Gastroesophageal sphincter (tissue), 4 donors: ENCODE measurements at regions not wholly inside any gene's neighbourhood (a gene's known extent, or its start where the extent isn't known, plus 50 kb on each side); places are given as distances from the start of the nearest gene placed in this dataset.

ENCODE experiments used
- ATAC-seq: fragments of 150-250 bp; one replicate; pipeline ENCODE4 v1.9.1; 2016; ENCODE audit warnings: mild to moderate bottlenecking, moderate library complexity
- H3K27ac ChIP-seq, 4 donors: fragments of 200-600 bp; sonication (generic) in 3 of 4; 1 replicate in 3 of 4; 2 replicates in 1 of 4; pipeline ENCODE4 v1.5.1; 2016 to 2019
- H3K27me3 ChIP-seq: fragments of 200-600 bp; sonication (generic); one replicate; pipeline ENCODE4 v1.5.1; 2019
- H3K36me3 ChIP-seq, 2 donors: fragments of 200-600 bp; sonication (generic); one replicate each; pipeline ENCODE4 v1.5.1; 2019; ENCODE audit warnings: control low read depth in 1 of 2
- H3K4me1 ChIP-seq, 3 donors: fragments of 200-600 bp; sonication (generic); 1 replicate in 2 of 3; 2 replicates in 1 of 3; pipeline ENCODE4 v1.5.1; 2016 to 2019; ENCODE audit warnings: control low read depth in 2 of 3
- H3K4me3 ChIP-seq, 2 donors: fragments of 200-600 bp; sonication (generic); one replicate each; pipeline ENCODE4 v1.5.1; 2019; ENCODE audit warnings: mild to moderate bottlenecking in 1 of 2, moderate library complexity in 1 of 2
- H3K9me3 ChIP-seq, 3 donors: fragments of 200-600 bp; sonication (generic); one replicate each; pipeline ENCODE4 v1.5.1; 2017 to 2019; ENCODE audit warnings: control low read depth in 2 of 3
- EP300 ChIP-seq: sonication (generic); formaldehyde crosslinking; IDR thresholded peaks from one replicate; pipeline ENCODE4 v1.6.1; 2017; ENCODE audit warnings: antibody characterized with exemption, mild to moderate bottlenecking
- POLR2A ChIP-seq, 2 donors: fragments of 450-650 bp; IDR thresholded peaks; one replicate each; pipeline ENCODE4 v1.6.1; 2017; ENCODE audit warnings: antibody characterized with exemption in 2 of 2, mild to moderate bottlenecking in 2 of 2, moderate library complexity in 1 of 2
- POLR2AphosphoS5 ChIP-seq: sonication (generic); formaldehyde crosslinking; IDR thresholded peaks from one replicate; pipeline ENCODE4 v1.6.1; 2017; ENCODE audit warnings: antibody characterized with exemption
- WGBS, 2 donors: methylation state at CpG; one replicate each; pipeline ENCODE4 v1.1.5; 2018; ENCODE audit warnings: low coverage in 1 of 2; 5-methylcytosine and 5-hydroxymethylcytosine counted together
- TF ChIP-seq, protein P1 (sequence below), 4 experiments: fragments of 200-600 bp in 2 of 4; fragments of 450-650 bp in 2 of 4; sonication (generic) in 1 of 4; IDR thresholded peaks; one replicate each; pipeline ENCODE4 v1.5.1; 2017 to 2019; ENCODE audit warnings: antibody characterized with exemption in 4 of 4, mild to moderate bottlenecking in 2 of 4, moderate library complexity in 2 of 4

DNA sequence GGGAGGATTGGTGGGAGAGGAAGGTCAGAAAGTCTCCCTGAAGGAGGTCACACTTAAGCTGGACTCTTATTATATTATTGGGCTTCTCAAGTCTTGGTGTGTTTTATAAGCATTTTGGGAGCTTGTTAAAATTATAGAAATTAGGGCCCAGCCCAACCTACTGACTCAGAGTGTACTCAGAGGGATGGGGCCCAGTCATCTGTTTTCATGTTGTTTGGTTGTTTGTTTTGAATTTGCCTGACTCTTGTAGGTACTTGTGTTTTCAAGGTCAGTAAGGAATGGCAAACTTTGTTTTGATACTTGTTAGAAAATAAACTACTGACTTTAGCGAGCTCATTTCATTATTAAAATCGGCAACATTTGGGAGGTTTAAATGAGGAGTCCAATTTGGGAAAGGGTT is 152.0 kb downstream of the INSIG2 start:
- TF ChIP-seq EP300: no peak
- no peak for TF ChIP-seq POLR2A (IDR thresholded peaks at IDR 0.05)
- no peak for TF ChIP-seq POLR2AphosphoS5
- TF ChIP-seq, protein P1, sequence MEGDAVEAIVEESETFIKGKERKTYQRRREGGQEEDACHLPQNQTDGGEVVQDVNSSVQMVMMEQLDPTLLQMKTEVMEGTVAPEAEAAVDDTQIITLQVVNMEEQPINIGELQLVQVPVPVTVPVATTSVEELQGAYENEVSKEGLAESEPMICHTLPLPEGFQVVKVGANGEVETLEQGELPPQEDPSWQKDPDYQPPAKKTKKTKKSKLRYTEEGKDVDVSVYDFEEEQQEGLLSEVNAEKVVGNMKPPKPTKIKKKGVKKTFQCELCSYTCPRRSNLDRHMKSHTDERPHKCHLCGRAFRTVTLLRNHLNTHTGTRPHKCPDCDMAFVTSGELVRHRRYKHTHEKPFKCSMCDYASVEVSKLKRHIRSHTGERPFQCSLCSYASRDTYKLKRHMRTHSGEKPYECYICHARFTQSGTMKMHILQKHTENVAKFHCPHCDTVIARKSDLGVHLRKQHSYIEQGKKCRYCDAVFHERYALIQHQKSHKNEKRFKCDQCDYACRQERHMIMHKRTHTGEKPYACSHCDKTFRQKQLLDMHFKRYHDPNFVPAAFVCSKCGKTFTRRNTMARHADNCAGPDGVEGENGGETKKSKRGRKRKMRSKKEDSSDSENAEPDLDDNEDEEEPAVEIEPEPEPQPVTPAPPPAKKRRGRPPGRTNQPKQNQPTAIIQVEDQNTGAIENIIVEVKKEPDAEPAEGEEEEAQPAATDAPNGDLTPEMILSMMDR (IDR thresholded peaks at IDR 0.05): no peak
- Histone ChIP-seq H3K4me3 (no peak overlapping the region), H3K4me1 (no peaks in the 10 kb centered on the region), H3K27me3 (peaks cover 44% of the 10 kb centered on the region), H3K9me3 (peaks cover 0 to 6% (median 0%) of the 10 kb centered on the region in 3 donors), H3K27ac (no peak overlapping the region), H3K36me3 (no peaks in the 10 kb centered on the region)
- no peak for ATAC-seq
- 95 to 100% methylated on average over 2 of the region's 2 CpGs for WGBS, 2 donors

DNA sequence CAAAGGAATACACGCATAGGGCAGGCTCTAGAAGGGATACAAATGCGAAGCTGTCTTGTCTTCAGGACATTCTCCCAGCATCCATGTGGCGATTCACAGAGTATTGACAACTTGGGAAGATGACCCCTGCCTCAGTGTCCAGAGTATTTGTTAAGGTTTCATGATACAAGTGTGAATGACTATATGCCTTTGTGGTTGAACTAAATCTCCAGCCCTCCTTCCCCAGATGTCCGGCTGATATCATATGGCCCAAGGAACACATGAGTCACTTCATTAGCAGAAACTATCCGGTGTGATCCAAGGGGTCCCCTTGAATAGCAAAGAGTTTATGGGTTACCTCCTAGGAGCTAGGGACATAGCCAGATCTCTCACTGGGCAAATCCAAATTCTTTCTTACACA is 151.0 kb downstream of the INSIG2 start:
- no peak for ATAC-seq
- WGBS, 2 donors: 83 to 95% methylated on average over 4 to 5 of the region's 5 CpGs
- peaks cover 0 to 6% (median 0%) of the 10 kb centered on the region in 3 donors for H3K9me3 ChIP-seq
- peaks cover 54% of the 10 kb centered on the region for H3K27me3 ChIP-seq
- H3K4me1 ChIP-seq: no peaks in the 10 kb centered on the region
- no peak overlapping the region for H3K27ac ChIP-seq
- H3K36me3 ChIP-seq: no peaks in the 10 kb centered on the region
- no peak overlapping the region for H3K4me3 ChIP-seq
- no peak for TF ChIP-seq POLR2AphosphoS5
- TF ChIP-seq, protein P1 (IDR thresholded peaks at IDR 0.05): no peak

DNA sequence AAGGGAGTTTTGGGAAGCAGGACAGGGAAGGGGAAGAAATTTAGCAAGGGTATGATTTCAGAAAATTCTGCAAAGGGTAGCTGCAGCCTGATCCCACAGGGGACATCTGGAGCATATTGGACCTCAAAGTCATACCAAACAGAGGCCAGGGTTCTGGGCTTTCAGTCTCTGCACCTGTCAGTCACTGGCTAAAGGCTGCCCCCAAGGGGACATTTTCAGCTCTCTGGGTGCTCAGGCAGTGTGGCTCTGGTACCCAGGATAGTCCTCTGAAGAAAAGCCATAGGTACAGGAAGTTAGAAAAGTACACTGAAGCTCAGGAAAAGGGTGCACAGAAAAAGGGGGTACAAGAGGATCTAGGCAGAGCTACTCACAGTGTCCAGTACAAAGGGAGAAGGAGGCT is 149.2 kb downstream of the INSIG2 start:
- no peak for TF ChIP-seq EP300
- no peak for TF ChIP-seq POLR2AphosphoS5
- no peak for TF ChIP-seq POLR2A (IDR thresholded peaks at IDR 0.05)
- TF ChIP-seq, protein P1 (IDR thresholded peaks at IDR 0.05): no peak
- H3K4me3 ChIP-seq: no peak overlapping the region
- no peak for ATAC-seq
- no peak overlapping the region for H3K27ac ChIP-seq
- H3K27me3 ChIP-seq: peaks cover 45% of the 10 kb centered on the region
- H3K9me3 ChIP-seq: peaks cover 0 to 6% (median 0%) of the 10 kb centered on the region in 3 donors
- H3K4me1 ChIP-seq: no peaks in the 10 kb centered on the region
- H3K36me3 ChIP-seq: no peaks in the 10 kb centered on the region

DNA sequence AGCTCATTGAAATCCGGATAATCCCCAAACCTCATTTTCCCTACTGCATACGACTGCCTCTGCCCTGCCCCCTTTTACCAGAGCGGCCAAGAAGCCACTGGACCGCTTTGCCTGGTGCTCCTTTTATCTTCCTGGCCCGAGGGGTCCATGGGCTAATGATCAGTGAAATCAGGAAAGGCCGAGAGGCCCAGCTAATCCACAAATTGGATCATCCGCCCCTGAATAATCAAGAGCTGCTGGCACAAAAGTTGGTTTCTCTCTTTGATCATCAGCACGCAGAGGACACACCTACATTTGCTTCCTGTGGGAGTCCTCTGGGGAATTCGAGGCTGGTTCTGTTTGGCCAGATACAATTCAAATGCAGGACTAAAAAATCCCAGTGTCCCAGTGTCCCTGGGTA is 144.5 kb downstream of the INSIG2 start:
- WGBS, 2 donors: 56% methylated on average over 9 of the region's 9 CpGs; no CpG with 5 or more reads in 1 of the 2 donors
- Histone ChIP-seq H3K4me3 (no peak overlapping the region), H3K36me3 (no peaks in the 10 kb centered on the region), H3K27me3 (peaks cover 71% of the 10 kb centered on the region), H3K9me3 (no peaks in the 10 kb centered on the region), H3K27ac (no peak overlapping the region), H3K4me1 (no peaks in the 10 kb centered on the region)
- TF ChIP-seq POLR2AphosphoS5 (no peak), EP300 (no peak), POLR2A (IDR thresholded peaks at IDR 0.05) (no peak)
- TF ChIP-seq, protein P1 (IDR thresholded peaks at IDR 0.05): no peak
- ATAC-seq: no peak

- Histone ChIP-seq H3K9me3 (no peaks in the 10 kb centered on the region), H3K36me3 (no peaks in the 10 kb centered on the region), H3K27me3 (peaks cover 71% of the 10 kb centered on the region), H3K4me1 (no peaks in the 10 kb centered on the region), H3K4me3 (no peak overlapping the region), H3K27ac (no peak overlapping the region)
- ATAC-seq: no peak
- WGBS, 2 donors: 83% methylated on average over 2 of the region's 3 CpGs; no CpG with 5 or more reads in 1 of the 2 donors
- TF ChIP-seq POLR2A (IDR thresholded peaks at IDR 0.05) (no peak), POLR2AphosphoS5 (no peak), EP300 (no peak)
- TF ChIP-seq, protein P1 (IDR thresholded peaks at IDR 0.05): no peak
Observed at GRCh38 chr2:118232391-118232790, 144.1 kb downstream of the INSIG2 start.
